HFF-Myc (cell line): ENCODE measurements at regions not wholly inside any gene's neighbourhood (a gene's known extent, or its start where the extent isn't known, plus 50 kb on each side); places are given as distances from the start of the nearest gene placed in this dataset.
"Not testable (repeated sequence)": the region's sequence is repeated elsewhere in the genome, so short reads cannot be mapped to it uniquely, and the experiment has no call there.

Experiments used
- DNase-seq: peaks from one replicate; pipeline ENCODE4 v3.0.0-alpha.2; 2011; ENCODE audit warnings: low read depth; ENCODE audit errors: extremely low read depth
- H3K4me3 ChIP-seq: replicated peaks from 2 replicates; pipeline ENCODE4 v1.5.1; 2011; ENCODE audit warnings: low read depth, mild to moderate bottlenecking, control low read depth, low read length
- TF ChIP-seq, protein P1 (sequence below): IDR thresholded peaks from 2 replicates; pipeline ENCODE4 v1.5.1; 2012; ENCODE audit warnings: mild to moderate bottlenecking, low read depth, low read length, control low read depth; ENCODE audit errors: missing control alignments

DNA sequence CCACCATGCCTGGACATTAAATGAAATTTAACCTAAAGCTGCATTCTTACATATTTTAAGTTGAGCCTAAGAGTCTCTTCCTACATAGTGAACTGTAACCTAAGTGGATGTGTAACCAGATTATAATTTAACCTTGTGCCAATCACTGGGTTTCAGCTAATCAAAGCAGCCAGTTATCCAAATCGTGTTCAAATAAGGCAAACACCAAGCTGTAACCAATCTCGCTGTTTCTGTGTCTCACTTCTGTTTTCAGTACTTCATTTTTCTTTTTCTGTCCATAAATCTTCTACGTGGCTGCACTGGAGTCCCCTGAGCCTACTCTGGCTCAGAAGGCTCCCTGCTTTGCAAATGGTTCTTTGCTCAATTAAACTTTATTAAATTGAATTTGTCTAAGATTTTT is 186.1 kb upstream of the CNTN6 start:
- TF ChIP-seq, protein P1, sequence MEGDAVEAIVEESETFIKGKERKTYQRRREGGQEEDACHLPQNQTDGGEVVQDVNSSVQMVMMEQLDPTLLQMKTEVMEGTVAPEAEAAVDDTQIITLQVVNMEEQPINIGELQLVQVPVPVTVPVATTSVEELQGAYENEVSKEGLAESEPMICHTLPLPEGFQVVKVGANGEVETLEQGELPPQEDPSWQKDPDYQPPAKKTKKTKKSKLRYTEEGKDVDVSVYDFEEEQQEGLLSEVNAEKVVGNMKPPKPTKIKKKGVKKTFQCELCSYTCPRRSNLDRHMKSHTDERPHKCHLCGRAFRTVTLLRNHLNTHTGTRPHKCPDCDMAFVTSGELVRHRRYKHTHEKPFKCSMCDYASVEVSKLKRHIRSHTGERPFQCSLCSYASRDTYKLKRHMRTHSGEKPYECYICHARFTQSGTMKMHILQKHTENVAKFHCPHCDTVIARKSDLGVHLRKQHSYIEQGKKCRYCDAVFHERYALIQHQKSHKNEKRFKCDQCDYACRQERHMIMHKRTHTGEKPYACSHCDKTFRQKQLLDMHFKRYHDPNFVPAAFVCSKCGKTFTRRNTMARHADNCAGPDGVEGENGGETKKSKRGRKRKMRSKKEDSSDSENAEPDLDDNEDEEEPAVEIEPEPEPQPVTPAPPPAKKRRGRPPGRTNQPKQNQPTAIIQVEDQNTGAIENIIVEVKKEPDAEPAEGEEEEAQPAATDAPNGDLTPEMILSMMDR = no peak
- no peak for DNase-seq
- H3K4me3 ChIP-seq = no peak overlapping the region

DNA sequence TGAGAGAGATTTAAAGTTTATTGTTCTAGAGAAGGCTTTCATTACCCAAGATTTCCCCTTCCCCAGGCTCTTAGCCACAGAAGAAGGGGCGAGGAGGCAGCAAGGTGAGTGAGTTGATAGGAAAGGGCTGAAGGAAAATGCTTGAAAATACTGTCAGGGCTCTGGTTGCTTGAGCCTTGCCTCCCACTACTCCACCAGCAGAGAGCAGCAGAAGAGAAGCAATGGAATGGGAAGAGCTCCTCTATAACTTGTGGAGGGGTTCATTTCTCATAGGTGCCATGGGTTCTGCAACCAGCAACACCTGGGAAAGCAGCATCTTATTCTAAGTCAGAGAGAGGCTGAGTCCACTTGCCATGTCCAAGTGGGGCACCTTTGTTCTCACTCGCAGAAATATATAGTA is 184.0 kb upstream of the CNTN6 start:
- TF ChIP-seq, protein P1 = no peak
- no peak for DNase-seq
- H3K4me3 ChIP-seq = no peak overlapping the region

DNA sequence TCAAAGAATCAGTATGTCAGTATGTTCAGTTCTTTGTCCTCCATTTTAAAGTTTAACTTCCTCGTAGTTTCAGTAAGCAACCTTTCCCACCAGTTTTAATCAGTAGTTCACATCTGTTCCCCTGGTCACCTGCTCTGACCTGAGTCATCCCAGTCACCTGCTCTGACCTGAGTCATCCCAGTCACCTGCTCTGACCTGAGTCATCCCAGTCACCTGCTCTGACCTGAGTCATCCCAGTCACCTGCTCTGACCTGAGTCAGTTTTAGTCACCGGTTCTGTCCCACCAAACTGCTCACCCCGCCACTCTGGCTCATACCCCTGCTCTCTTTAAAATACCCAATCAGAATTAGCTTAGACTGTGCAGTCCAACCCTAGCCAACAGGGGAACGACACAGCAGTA is 180.1 kb upstream of the CNTN6 start:
- DNase-seq, H3K4me3 ChIP-seq: not testable (repeated sequence)

DNA sequence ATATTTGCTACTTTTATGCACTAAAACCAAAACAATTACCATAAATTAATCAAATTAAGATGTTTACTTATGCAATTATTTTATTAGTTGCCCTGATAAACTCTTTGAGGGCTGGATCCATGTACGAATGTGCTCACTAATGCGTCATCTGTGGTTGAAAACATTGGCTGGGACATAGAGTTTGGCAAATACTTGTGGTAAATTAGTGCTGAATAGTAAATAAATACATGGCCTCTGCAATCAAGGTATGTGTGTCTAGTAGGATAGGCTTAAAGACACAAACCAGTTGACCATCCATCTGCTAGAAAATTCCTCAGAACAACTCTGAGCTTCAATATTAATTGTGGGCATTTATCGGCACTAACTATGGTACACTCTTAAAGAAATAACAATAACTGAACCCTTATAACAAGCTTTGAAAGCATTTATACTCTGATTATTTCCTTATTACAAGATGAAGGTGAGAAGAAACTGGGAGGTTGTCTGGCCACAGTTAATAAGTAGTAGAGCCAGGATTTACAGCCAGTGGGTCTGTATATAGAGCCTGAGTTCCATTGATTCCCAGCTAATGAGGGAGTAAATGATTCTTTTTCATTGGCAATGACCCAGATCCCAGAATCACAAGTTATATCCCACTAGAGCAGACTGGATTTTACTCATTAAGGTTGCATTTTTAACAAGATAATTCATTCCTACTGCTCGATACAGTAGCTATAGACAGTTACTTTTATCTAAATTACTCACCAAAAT is 169.5 kb upstream of the CNTN6 start:
- no peak overlapping the region for H3K4me3 ChIP-seq
- no peak for DNase-seq
- TF ChIP-seq, protein P1 = no peak

DNA sequence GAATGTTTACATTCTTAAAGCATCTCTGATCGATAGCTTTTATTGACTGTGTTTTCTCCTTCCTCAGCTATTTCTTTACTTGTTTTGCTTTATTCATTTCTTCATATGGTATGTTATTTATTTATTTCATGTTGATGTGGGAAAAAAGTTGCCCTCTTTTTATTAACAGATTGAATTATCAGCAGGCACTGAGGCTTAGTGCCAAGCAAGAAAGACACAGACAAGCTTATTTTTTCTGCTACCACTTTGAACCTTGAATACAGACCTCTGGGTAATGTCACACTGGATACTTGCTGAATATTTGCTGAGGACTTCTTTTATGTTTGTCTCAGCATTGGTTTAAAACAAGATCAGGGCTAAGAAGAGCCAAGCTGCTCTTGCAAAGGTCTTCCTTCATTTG is 162.0 kb upstream of the CNTN6 start:
- TF ChIP-seq, protein P1 = no peak
- H3K4me3 ChIP-seq = no peak overlapping the region
- DNase-seq = no peak

- H3K4me3 ChIP-seq = no peak overlapping the region
- TF ChIP-seq, protein P1 = no peak
Observed at GRCh38 chr3:933326-933725, 159.5 kb upstream of the CNTN6 start.

DNA sequence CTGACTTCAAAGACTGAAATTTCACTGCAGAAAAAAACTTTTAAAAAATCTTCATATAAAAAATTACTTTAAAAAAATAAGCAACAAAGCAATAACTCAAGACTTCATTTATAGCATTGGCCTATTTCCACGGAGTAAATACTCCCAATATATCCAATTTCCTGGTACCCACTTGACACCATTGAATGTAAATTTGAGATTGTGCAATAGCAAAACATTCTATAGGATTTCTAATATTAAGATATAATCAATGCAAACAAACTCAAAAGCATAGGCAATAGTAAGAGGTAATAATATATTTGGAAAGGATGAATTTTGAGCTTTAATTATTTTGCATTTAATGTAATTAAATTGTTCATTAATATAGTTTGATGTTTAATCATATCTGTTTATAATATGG is 148.0 kb upstream of the CNTN6 start:
- H3K4me3 ChIP-seq = no peak overlapping the region
- no peak for DNase-seq
- TF ChIP-seq, protein P1 = no peak

More at GRCh38 chr3:933326-933725, 159.5 kb upstream of the CNTN6 start:
- no peak for DNase-seq
